T47D (cell line): ENCODE measurements at regions not wholly inside any gene's neighbourhood (a gene's known extent, or its start where the extent isn't known, plus 50 kb on each side); places are given as distances from the start of the nearest gene placed in this dataset.

Experiments
- DNase-seq, 2 experiments: peaks; one replicate each; pipeline versions ENCODE4 v3.0.0 to v3.0.0-alpha.2; 2011 to 2012; ENCODE audit warnings: low read depth in 1 of 2, low spot score in 1 of 2
- JUND ChIP-seq: IDR thresholded peaks from 2 replicates; pipeline ENCODE4 v1.6.1; 2012; ENCODE audit warnings: low read depth
- in situ Hi-C: cut with HindIII; loops from 2 replicates; pipeline ENCODE4 v1.10.0; 2016; ENCODE audit warnings: low sequenced_read_pairs, low pct_unique_long_range_greater_than_20kb

DNA sequence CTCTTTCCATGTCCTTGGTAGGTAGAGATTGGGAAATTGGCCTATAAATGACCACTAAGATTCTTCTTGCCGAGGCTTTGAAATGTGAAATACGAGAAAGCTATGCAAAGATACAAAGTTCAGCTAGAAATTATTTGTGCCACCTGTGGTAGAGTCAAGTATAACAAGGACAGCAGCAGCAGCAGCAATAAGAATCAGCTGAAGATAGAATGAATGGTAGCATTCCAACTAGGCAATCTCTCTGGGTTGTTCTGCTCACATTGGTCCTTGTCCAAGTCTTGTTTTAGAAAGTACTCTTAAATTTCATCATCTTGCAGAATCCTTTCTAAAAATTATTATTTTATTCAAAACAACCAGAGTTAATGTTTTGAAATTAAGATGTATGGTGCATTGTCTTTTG is 67.8 kb upstream of the PCDH10 start:
- in situ Hi-C loops = no loop called here
- TF ChIP-seq JUND = no peak
- DNase-seq = peak in 1 of 2 experiments; percentile 6

DNA sequence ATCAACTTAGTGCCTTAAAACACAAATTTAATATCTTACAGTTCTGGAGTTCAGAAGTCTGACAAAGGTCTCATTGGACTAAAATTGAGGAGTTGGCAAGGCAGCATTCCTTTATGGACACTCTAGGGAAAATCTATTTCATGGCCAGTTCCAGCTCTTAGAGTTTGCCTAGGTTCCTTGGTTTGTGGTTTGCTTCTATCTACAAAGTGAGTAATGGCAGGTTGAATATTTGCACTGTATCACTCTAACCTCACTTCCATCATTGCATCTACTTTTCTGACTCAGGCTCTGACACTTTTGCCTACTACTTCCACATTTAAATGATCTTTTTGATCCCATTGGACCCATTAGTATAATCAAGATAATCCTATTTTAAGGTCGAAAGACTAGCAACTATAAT is 64.7 kb upstream of the PCDH10 start:
- no peak for TF ChIP-seq JUND
- no peak for DNase-seq
- in situ Hi-C loops = no loop called here

DNA sequence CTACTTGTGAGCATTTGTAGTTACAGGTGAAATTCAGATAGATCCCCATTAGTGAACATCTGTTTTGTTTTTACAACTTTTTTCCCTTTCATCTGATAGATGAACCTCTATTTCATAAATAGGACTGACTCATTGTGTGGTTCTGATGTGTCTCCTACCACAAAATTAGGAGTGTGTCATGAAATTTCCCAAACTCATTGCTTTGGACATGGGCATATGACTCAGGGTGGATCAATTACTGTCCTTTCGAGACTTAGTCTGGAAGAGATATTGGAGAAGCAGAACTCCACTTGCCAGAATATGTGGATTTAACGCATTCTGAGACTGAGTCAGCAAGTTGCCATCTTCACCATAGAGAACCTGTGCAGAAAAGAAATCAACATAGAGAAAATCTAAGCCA is 53.5 kb upstream of the PCDH10 start:
- TF ChIP-seq JUND = no peak
- no peak for DNase-seq
- in situ Hi-C loops = no loop called here

DNA sequence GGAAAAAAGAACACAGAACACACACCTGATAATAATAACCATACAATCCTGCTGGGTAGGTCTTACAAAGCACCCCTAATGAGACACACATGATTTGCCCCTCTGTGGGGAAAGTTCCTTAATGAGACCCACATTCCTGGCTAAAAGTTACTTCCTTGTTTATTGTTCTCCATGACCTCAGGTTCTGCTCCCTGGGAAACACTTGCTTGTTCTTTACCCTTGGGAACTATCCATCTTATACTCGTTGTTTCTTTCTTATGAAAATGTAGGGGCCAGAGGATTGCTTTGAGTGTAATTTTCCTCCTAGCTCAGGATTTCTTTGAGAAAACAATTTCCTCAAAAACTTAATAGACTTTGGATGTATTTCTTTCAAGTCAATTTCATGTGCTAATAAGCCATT is 52.1 kb upstream of the PCDH10 start:
- TF ChIP-seq JUND = no peak
- in situ Hi-C loops = no loop called here
- no peak for DNase-seq
